SK-N-SH treated with all-trans-retinoic acid at 6 μM for 48 hours (cell line): ENCODE measurements at regions not wholly inside any gene's neighbourhood (a gene's known extent, or its start where the extent isn't known, plus 50 kb on each side); places are given as distances from the start of the nearest gene placed in this dataset.

Source experiments
- ATAC-seq: fragments of 200-7000 bp; cut with Tn5 transposase; 3 replicates; pipeline ENCODE4 v1.9.1; 2020; ENCODE audit warnings: mild to moderate bottlenecking, moderate library complexity
- ARNTL ChIP-seq: fragments of 450-650 bp; formaldehyde crosslinking; IDR thresholded peaks from 2 replicates; pipeline ENCODE4 v1.5.0; 2020; ENCODE audit warnings: low read depth, mild to moderate bottlenecking, moderate library complexity, borderline replicate concordance
- GLIS3 ChIP-seq: fragments of 250-450 bp; sonication (Bioruptor Pico); IDR thresholded peaks from 2 replicates; pipeline ENCODE4 v1.5.0; 2020; ENCODE audit warnings: mild to moderate bottlenecking, moderate library complexity
- ISL1 ChIP-seq: fragments of 250-450 bp; sonication (Bioruptor Pico); IDR thresholded peaks from 2 replicates; pipeline ENCODE4 v2.1.2; 2022; ENCODE audit warnings: mild to moderate bottlenecking, moderate library complexity
- OSR1 ChIP-seq: fragments of 250-450 bp; sonication (Bioruptor Pico); IDR thresholded peaks from 2 replicates; pipeline ENCODE4 v1.8.0; 2022; ENCODE audit warnings: moderate library complexity, mild to moderate bottlenecking, inconsistent platforms
- RARB ChIP-seq: fragments of 250-450 bp; sonication (Bioruptor Pico); IDR thresholded peaks from 2 replicates; pipeline ENCODE4 v1.8.0; 2021; ENCODE audit warnings: mild to moderate bottlenecking, moderate library complexity
- SNAI2 ChIP-seq: fragments of 250-450 bp; sonication (Bioruptor Pico); IDR thresholded peaks from 2 replicates; pipeline ENCODE4 v1.5.0; 2020; ENCODE audit warnings: mild to moderate bottlenecking, moderate library complexity
- TCF4 ChIP-seq: fragments of 250-450 bp; sonication (Bioruptor Pico); IDR thresholded peaks from 2 replicates; pipeline ENCODE4 v1.8.0; 2021; ENCODE audit warnings: mild to moderate bottlenecking, moderate library complexity, borderline replicate concordance
- TOX ChIP-seq: fragments of 250-450 bp; sonication (Bioruptor Pico); IDR thresholded peaks from 2 replicates; pipeline ENCODE4 v1.8.0; 2021; ENCODE audit warnings: mild to moderate bottlenecking, moderate library complexity, borderline replicate concordance
- ZC3H10 ChIP-seq: fragments of 250-450 bp; sonication (Bioruptor Pico); IDR thresholded peaks from 2 replicates; pipeline ENCODE4 v1.5.1; 2021; ENCODE audit warnings: mild to moderate bottlenecking, moderate library complexity
- ZFP3 ChIP-seq: fragments of 250-450 bp; sonication (Bioruptor Pico); IDR thresholded peaks from 2 replicates; pipeline ENCODE4 v1.5.0; 2020; ENCODE audit warnings: mild to moderate bottlenecking, moderate library complexity
- ZFP30 ChIP-seq: fragments of 450-650 bp; formaldehyde crosslinking; IDR thresholded peaks from 2 replicates; pipeline ENCODE4 v1.5.0; 2022; ENCODE audit warnings: mild to moderate bottlenecking, moderate library complexity
- ZNF565 ChIP-seq: fragments of 450-650 bp; formaldehyde crosslinking; conservative IDR thresholded peaks from 2 replicates; pipeline ENCODE4 v1.5.0; 2020; ENCODE audit warnings: low read depth, mild to moderate bottlenecking, moderate library complexity
- ZNF70 ChIP-seq: fragments of 450-650 bp; formaldehyde crosslinking; IDR thresholded peaks from 2 replicates; pipeline ENCODE4 v1.5.0; 2020; ENCODE audit warnings: mild to moderate bottlenecking, moderate library complexity
- ZNF8 ChIP-seq: fragments of 450-650 bp; formaldehyde crosslinking; IDR thresholded peaks from 2 replicates; pipeline ENCODE4 v1.5.0; 2020; ENCODE audit warnings: mild to moderate bottlenecking, moderate library complexity
- TF ChIP-seq, protein P1 (sequence below): fragments of 250-450 bp; sonication (Bioruptor Pico); IDR thresholded peaks from 2 replicates; pipeline ENCODE4 v1.5.1; 2020; ENCODE audit warnings: low read depth, mild to moderate bottlenecking, moderate library complexity
- TF ChIP-seq, protein P2 (sequence below): fragments of 250-450 bp; sonication (Bioruptor Pico); IDR thresholded peaks from 2 replicates; pipeline ENCODE4 v1.8.0; 2021; ENCODE audit warnings: low read depth, mild to moderate bottlenecking, moderate library complexity, borderline replicate concordance
- TF ChIP-seq, protein P3 (sequence below): fragments of 250-450 bp; sonication (Bioruptor Pico); IDR thresholded peaks from 2 replicates; pipeline ENCODE4 v1.8.0; 2020; ENCODE audit warnings: mild to moderate bottlenecking, moderate library complexity, borderline replicate concordance
- TF ChIP-seq, protein P4 (sequence below): fragments of 250-450 bp; sonication (Bioruptor Pico); IDR thresholded peaks from 2 replicates; pipeline ENCODE4 v1.5.0; 2020; ENCODE audit warnings: mild to moderate bottlenecking, moderate library complexity
- TF ChIP-seq, protein P5 (sequence below): fragments of 250-450 bp; sonication (Bioruptor Pico); IDR thresholded peaks from 2 replicates; pipeline ENCODE4 v1.5.1; 2021; ENCODE audit warnings: mild to moderate bottlenecking, moderate library complexity

DNA sequence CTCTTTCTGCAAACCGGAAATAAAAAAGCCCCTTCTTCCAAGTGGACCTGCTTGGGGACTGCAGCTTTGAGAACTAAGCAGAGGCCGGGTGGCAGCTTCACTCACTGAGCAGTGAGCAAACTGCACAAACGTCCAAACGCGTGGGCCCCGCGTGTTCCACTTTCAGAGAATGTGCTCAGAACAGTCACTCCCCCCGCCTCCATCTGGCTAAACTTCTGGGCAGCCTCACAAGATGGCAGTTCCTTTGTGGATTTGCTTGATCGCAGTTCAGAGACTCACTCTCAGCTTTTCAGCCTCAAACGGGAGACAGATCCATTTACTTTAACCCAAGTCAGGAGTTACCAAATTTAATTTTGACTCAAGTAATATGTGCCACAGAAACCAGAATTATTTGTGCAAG is 216.6 kb downstream of the TLE1 start:
- ATAC-seq, result no peak
- TF ChIP-seq ZFP30 (CRISPR knock-in tag) (no peak), RARB (CRISPR knock-in tag) (no peak), ZNF8 (no peak), TCF4 (no peak), ISL1 (CRISPR knock-in tag) (no peak), ZC3H10 (CRISPR knock-in tag) (no peak), OSR1 (no peak), ARNTL (CRISPR knock-in tag) (no peak), GLIS3 (CRISPR knock-in tag) (no peak), ZNF565 (CRISPR knock-in tag) (no peak)
- TF ChIP-seq, protein P1, sequence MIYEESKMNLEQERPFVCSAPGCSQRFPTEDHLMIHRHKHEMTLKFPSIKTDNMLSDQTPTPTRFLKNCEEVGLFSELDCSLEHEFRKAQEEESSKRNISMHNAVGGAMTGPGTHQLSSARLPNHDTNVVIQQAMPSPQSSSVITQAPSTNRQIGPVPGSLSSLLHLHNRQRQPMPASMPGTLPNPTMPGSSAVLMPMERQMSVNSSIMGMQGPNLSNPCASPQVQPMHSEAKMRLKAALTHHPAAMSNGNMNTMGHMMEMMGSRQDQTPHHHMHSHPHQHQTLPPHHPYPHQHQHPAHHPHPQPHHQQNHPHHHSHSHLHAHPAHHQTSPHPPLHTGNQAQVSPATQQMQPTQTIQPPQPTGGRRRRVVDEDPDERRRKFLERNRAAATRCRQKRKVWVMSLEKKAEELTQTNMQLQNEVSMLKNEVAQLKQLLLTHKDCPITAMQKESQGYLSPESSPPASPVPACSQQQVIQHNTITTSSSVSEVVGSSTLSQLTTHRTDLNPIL (CRISPR knock-in tag), result no peak
- TF ChIP-seq, protein P2, sequence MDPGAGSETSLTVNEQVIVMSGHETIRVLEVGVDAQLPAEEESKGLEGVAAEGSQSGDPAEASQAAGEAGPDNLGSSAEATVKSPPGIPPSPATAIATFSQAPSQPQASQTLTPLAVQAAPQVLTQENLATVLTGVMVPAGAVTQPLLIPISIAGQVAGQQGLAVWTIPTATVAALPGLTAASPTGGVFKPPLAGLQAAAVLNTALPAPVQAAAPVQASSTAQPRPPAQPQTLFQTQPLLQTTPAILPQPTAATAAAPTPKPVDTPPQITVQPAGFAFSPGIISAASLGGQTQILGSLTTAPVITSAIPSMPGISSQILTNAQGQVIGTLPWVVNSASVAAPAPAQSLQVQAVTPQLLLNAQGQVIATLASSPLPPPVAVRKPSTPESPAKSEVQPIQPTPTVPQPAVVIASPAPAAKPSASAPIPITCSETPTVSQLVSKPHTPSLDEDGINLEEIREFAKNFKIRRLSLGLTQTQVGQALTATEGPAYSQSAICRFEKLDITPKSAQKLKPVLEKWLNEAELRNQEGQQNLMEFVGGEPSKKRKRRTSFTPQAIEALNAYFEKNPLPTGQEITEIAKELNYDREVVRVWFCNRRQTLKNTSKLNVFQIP (CRISPR knock-in tag), result no peak
- TF ChIP-seq, protein P3, sequence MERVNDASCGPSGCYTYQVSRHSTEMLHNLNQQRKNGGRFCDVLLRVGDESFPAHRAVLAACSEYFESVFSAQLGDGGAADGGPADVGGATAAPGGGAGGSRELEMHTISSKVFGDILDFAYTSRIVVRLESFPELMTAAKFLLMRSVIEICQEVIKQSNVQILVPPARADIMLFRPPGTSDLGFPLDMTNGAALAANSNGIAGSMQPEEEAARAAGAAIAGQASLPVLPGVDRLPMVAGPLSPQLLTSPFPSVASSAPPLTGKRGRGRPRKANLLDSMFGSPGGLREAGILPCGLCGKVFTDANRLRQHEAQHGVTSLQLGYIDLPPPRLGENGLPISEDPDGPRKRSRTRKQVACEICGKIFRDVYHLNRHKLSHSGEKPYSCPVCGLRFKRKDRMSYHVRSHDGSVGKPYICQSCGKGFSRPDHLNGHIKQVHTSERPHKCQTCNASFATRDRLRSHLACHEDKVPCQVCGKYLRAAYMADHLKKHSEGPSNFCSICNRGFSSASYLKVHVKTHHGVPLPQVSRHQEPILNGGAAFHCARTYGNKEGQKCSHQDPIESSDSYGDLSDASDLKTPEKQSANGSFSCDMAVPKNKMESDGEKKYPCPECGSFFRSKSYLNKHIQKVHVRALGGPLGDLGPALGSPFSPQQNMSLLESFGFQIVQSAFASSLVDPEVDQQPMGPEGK (CRISPR knock-in tag), result no peak

DNA sequence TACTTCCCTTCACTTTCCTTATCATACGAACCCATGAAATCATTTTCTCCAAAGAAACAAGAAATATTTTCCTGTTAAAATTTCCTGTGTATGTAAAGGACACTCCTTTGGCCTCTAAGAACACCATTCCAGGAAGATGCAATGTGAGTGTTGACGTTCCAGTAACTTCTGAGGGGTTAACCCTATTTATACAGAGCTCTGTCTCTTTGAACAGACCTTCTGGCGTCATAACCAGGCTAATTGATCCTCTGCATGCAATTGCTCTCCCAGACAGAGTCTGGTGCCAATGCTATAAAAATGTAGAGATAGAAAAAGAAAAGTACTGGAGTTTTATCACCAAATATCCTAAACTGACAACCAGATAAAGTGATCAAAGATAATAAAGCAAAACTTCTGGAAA is 218.5 kb downstream of the TLE1 start:
- ATAC-seq, result no peak
- TF ChIP-seq, protein P4, sequence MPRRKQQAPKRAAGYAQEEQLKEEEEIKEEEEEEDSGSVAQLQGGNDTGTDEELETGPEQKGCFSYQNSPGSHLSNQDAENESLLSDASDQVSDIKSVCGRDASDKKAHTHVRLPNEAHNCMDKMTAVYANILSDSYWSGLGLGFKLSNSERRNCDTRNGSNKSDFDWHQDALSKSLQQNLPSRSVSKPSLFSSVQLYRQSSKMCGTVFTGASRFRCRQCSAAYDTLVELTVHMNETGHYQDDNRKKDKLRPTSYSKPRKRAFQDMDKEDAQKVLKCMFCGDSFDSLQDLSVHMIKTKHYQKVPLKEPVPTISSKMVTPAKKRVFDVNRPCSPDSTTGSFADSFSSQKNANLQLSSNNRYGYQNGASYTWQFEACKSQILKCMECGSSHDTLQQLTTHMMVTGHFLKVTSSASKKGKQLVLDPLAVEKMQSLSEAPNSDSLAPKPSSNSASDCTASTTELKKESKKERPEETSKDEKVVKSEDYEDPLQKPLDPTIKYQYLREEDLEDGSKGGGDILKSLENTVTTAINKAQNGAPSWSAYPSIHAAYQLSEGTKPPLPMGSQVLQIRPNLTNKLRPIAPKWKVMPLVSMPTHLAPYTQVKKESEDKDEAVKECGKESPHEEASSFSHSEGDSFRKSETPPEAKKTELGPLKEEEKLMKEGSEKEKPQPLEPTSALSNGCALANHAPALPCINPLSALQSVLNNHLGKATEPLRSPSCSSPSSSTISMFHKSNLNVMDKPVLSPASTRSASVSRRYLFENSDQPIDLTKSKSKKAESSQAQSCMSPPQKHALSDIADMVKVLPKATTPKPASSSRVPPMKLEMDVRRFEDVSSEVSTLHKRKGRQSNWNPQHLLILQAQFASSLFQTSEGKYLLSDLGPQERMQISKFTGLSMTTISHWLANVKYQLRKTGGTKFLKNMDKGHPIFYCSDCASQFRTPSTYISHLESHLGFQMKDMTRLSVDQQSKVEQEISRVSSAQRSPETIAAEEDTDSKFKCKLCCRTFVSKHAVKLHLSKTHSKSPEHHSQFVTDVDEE (CRISPR knock-in tag), result 0 out of 2 replicates have a peak, but pooled peaks have one; percentile 40
- TF ChIP-seq ISL1 (CRISPR knock-in tag), result peak; percentile 35; the same call in 1 of the 2 replicates
- TF ChIP-seq OSR1, result no peak

DNA sequence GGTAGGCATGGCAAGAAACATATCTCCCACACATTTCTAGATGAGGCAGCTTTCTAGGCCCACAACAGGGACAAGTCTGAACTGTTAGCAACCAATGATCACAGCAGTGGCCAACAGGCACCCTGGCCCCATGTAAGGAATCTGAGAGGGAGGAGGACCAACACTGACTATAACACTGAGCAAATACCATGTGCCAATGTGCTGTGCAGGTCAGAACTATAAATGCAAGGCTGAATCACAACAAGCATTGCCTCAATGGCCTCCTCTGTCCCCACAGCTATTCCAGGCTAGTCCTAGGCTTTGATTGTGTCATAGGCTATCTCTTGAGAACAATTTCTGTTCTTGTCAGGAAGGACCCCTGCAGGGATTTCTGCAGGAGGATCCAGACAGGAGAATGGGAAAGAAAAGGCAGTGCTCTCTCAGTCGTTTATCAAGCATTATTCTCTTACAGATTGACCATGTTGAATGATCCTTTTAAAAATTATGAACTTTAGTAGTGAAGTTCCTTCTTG is 221.2 kb downstream of the TLE1 start:
- TF ChIP-seq ZNF8 (no peak), SNAI2 (CRISPR knock-in tag) (no peak), ZFP30 (CRISPR knock-in tag) (no peak), GLIS3 (CRISPR knock-in tag) (no peak), TOX (CRISPR knock-in tag) (no peak), ZNF70 (CRISPR knock-in tag) (no peak), TCF4 (no peak), ZFP3 (no peak), ARNTL (CRISPR knock-in tag) (no peak), ZC3H10 (CRISPR knock-in tag) (no peak), RARB (CRISPR knock-in tag) (no peak), ISL1 (CRISPR knock-in tag) (no peak), OSR1 (no peak)
- TF ChIP-seq, protein P2 (CRISPR knock-in tag), result no peak
- TF ChIP-seq, protein P1 (CRISPR knock-in tag), result no peak
- TF ChIP-seq, protein P5, sequence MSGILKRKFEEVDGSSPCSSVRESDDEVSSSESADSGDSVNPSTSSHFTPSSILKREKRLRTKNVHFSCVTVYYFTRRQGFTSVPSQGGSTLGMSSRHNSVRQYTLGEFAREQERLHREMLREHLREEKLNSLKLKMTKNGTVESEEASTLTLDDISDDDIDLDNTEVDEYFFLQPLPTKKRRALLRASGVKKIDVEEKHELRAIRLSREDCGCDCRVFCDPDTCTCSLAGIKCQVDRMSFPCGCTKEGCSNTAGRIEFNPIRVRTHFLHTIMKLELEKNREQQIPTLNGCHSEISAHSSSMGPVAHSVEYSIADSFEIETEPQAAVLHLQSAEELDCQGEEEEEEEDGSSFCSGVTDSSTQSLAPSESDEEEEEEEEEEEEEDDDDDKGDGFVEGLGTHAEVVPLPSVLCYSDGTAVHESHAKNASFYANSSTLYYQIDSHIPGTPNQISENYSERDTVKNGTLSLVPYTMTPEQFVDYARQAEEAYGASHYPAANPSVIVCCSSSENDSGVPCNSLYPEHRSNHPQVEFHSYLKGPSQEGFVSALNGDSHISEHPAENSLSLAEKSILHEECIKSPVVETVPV (CRISPR knock-in tag), result no peak
- TF ChIP-seq, protein P3 (CRISPR knock-in tag), result no peak
- no peak for ATAC-seq
